ENCODE measurements at regions not wholly inside any gene's neighbourhood (a gene's known extent, or its start where the extent isn't known, plus 50 kb on each side); places are given as distances from the start of the nearest gene placed in this dataset.
"Not testable (repeated sequence)": the region's sequence is repeated elsewhere in the genome, so short reads cannot be mapped to it uniquely, and the experiment has no call there.

GRCh38 chr9:72471096-72471495 is 50.3 kb upstream of the TMC1 start:
- no peak for DNase-seq

DNA sequence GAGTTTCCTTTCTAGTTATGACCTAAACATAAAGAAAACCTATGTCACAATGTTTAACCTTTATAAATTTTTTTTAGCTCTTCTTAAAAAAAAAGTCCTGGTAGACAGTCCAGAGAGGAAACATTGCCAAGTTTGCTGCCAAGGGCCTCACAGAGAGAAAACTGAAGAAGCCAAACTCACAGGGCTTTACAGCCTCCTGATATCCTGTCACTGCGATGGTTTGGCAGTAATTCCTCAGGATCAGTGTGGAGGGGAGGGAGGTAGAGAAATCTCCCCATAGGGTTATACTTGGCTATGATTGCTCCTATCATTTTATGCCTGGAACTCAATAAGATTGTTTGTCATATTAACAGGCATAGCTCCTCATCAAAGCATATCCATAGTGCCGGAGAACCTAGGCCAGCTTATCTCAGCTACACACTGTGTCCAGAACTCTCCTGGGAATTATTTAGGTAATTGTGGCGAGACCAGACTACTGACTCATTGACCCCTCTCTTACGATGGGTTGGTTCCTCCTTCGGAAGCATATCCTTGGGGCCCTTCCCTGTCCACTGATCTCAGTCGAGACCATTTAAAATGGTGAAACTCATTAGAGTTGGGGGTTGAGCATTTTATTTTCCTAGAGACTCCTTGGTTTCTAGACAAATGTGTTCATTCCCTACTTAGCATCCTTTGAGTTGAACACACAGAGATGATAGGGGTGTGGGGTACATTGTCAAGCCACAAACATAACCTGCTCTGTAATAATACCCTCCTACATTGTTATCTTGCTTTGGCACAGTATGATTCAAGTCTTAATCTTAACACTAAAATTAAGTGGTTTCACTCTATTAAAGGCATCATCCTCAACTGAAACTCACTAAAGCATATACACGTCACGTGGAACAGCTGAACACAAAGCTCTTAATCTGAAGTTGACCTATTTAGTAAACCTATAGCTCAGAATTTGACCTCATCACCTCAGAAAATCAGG is 53.4 kb upstream of the TMC1 start:
- DNase-seq, result no peak

- no peak for DNase-seq
These were observed 55.8 kb upstream of the TMC1 start for GRCh38 chr9:72465593-72465984.

GRCh38 chr9:72464857-72465592 is 56.4 kb upstream of the TMC1 start:
- DNase-seq, result no peak

DNA sequence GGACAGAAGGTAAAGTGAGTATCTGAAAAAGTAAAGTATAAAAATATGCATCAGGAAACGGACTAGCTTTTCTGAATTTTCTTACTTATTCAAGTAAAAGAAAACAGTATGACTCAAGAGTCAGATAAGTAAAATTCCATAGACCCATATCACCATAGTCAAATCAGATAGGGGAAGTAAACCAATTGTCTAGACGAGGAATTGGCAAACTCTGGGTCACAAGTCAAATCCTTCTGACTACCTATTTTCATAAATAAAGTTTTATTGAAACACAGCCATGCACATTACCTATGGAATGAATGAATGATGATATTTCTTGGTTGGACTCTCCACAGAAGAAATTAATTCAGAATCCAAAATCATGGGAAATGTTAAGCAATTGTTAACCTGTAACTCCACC is 59.1 kb upstream of the TMC1 start:
- no peak for DNase-seq

GRCh38 chr9:72460342-72461312 is 60.8 kb upstream of the TMC1 start:
- DNase-seq, result no peak

- DNase-seq, result no peak
These were observed 62.1 kb upstream of the TMC1 start for GRCh38 chr9:72459308-72459707.

DNA sequence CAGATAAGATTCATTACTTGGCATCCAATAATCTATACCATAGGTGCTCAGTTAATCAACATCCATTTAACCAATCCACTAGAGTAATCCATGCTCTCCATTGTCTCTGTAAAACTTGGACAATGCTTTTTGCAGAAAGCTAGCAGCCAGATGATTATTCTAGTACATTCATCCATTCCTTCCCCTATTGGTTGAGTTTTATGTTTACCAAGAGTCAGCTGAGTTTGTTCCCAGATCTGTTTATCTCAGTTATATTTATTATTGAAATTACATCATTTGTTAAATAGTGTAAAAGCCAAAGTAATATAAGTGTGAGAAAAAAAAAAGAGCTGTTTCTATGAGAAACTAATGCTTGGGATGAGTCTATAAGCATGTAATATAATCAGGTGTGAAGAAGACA is 63.3 kb upstream of the TMC1 start:
- no peak for DNase-seq

GRCh38 chr9:72457366-72457765 is 64.0 kb upstream of the TMC1 start:
- no peak for DNase-seq

DNA sequence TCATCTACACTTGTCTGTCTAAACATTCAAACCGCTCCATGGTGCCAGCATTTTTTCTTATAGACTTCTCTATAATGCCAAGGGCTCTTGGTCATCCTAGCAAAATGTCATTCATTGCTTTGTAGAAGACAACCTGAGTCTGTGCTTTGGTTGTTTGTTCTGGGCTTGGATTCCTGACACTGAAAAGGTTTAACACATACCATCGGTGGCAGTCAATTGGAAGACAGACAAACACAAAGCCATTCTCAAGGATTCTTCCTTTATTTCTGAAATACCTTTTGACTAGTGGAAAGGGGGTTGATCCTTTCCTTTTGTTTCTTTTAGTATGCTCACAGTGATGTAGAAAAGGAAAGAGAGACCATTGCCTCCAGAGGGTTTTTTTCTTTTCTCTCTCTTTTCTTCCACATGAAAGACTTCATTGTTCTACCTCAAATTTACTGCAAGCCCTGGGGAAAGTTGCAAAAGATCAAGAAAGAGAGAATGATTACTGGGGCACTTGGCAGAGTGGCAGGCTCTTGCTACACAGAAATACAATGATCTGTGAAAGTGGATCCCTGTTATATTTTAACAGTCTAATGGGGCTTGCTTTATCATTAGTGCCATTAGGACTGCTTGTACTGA is 66.4 kb upstream of the TMC1 start:
- no peak for DNase-seq

- no peak for DNase-seq
These were observed 67.6 kb upstream of the TMC1 start for GRCh38 chr9:72453797-72454196.

- DNase-seq, result not testable (repeated sequence)
These were observed 75.2 kb upstream of the TMC1 start for GRCh38 chr9:72446241-72446640.

DNA sequence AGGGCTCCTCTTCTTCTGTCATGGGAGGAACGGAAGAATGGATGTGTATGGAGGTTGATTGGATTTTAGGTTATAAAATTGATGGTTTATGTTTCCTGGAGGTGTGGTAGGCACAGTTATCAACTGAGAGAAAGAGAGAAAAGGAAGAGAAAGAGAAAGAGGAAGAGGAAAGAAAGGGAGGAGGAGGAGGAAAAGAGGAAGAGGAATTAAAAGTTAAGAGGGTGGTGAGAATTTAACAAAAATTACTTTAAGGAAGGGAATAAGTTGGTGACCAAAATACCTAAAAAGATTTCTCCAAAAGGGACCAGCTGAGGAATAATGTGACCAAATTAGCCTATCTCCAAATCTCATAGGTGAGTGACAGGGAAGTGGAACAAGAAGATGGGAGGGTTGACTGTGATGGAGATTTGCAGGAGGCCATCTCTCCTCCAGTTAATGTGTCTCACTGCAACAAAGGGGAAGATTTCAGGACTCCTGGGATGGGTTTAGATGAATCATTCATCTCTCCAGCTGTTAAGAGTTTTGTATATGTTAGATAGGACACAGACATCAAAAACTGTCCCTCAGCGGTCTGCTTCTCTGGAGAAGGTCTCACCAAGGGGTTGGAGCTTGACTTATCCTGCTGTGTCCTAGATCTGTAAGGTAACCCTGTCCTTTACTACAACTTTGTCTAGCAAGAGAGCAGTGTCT is 76.0 kb upstream of the TMC1 start:
- DNase-seq, result no peak

DNA sequence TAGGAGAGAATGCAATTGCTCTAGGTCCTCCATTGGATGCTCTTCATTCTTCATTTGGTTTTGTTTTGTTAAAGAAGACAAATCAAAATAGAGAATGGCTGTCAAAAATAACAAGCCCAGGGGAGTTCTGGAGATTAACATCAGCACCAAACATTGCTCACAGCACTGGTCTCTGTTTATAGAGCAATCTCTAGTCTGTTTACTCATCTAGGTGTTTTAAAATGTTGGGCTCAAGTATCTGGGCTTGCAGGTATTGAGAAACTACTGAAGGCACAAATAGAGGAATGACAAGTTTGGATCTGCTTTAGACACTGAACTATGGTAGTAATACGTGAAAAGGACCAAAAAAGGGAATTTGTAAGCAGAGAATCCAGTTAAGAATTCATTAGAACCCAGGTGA is 77.0 kb upstream of the TMC1 start:
- DNase-seq, result no peak

GRCh38 chr9:72443855-72444254 is 77.6 kb upstream of the TMC1 start:
- DNase-seq, result peak; percentile 14

GRCh38 chr9:72441848-72442607 is 77.0 kb upstream of the ZFAND5 start:
- DNase-seq, result no peak

- no peak for DNase-seq
These were observed 76.2 kb upstream of the ZFAND5 start for GRCh38 chr9:72440992-72441847.

DNA sequence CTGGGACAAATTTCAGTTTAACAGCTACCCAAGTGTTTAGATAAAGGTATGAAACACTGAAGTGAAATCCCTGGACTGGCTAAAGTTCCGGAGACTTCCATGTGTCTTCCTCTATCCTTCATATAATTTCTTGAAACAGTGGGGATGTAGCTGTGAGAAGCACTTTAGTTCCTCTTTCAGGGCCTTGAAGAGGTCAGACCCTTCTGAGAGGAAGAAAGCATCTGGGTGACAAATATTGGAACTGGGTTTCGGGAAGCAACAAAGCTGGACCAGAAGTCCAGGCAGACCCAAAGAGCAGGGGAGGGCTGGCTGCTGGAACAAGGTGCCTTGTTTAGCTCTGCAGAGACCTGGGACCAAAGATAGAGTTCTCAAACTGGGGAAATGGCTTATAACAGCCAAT is 75.4 kb upstream of the ZFAND5 start:
- DNase-seq, result no peak

GRCh38 chr9:72433616-72434267 is 68.7 kb upstream of the ZFAND5 start:
- DNase-seq, result not testable (repeated sequence)
